ENCODE measurements at regions not wholly inside any gene's neighbourhood (a gene's known extent, or its start where the extent isn't known, plus 50 kb on each side); places are given as distances from the start of the nearest gene placed in this dataset.
A peak's percentile ranks its signal among the peaks of the same experiment; 100 is the strongest.

DNA sequence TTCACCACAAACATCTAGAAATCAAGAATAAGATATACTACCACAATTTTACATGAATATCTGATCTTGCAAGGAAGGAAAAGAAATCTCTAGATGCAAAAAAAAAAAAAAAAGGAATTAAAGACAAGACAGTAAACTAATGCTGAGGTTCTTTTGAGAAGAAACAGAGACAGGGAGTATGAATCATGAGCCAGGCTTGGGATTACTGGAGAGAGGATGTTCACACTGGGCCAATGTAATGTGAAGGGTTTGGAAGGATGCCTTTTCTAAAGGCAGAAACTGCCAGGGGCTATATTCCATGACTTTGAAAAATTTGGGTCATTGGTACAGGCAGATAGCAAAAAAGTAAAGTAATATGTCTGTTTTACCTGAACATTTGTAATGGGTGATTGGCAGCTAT is 573.0 kb upstream of the IGFBP3 start:
- DNase-seq (ENCODE audit: low read depth), result peak; percentile 33

DNA sequence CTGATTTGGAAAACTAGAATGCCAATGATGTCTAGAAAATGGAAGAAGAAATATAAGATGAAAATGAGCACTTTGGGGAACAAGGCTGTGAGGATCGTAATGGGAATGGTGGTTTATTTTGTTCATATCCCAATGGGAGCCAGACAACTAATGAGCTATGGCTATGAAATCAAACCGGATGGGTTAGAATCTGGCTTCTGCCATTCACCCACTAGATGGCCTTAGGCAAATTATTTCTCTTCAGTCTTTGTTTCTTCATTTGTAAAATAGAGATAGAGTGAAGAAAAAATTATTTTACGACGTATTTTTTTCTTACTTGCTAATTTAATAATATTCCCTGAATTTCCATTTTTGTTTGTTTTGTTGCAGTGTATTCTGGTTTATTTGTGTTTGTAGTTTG is 572.1 kb upstream of the IGFBP3 start:
- DNase-seq (ENCODE audit: low read depth), result no peak

DNA sequence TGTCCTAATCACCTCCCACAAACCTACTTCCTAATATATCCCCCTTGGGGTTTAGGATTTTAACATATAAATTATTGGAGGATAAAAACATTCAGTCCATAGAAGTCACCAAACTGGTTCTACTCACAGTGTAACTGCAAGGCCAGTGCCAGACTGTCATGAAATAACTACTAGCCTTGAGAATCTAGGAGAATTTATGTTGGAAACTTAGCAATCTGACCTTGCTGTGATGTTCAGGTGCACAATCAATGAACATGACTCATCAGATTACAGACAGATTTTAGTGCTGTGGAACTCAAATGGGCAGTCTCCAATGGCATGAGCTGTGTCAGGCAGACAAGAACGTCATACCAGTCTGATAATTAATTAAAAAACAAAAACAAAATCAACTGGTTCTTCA is 571.4 kb upstream of the IGFBP3 start:
- DNase-seq (ENCODE audit: low read depth), result no peak

DNA sequence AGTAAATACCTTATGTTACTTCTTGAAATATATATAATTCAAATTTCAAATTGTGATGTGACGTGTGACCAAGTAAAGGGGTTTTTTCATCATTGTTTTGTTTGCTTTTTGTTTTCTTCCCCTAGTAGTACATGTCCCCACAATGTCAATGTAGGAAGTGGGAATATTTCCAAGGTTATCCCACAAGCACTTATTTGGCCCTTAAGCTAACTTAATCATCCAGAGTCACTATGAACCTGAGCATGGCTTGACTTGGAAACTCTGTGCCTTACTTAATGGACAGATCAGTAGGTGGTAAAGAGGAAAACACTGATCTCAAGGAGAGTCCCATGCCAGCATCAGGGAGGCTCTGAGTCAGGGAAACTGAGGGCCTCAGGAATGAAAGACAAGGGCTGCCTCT is 569.3 kb upstream of the IGFBP3 start:
- DNase-seq (ENCODE audit: low read depth), result no peak

DNA sequence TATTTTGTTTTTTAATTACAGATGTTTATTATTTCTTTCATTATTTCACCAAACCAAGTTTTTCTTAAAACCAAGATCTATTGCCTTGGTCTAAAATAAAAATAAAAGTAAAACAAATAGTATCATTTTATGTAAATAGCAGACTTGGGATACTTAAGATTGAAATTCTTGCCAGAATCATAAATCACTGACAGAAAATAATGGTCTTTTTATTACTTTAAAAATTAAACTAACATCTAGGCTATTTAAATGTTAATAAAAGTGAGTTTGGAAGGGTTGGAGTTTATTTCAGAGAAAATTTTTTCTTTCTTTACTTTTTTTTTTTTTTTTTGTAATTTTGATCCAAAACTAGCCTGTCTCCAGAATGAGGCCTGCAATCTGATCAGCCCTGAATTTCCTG is 568.0 kb upstream of the IGFBP3 start:
- DNase-seq (ENCODE audit: low read depth), result no peak

DNA sequence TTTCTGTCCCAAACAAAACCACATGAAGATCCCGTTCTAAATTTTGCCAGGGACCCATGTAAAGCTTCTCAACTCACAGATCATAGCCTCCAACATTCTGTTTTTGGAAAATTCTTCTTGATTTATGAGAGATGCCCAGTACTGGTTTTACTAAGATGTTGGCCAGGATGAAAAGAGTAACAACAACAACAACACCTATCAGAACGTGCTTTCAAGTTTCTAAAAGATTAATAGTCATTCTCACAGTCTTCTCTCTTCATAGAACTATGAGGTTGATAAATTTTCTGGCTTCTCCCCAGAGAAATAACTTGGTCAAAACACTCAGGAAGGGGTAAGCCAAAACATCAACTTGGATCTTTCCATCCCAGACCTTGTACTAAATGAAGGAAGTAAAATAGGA is 567.5 kb upstream of the IGFBP3 start:
- DNase-seq (ENCODE audit: low read depth), result no peak

DNA sequence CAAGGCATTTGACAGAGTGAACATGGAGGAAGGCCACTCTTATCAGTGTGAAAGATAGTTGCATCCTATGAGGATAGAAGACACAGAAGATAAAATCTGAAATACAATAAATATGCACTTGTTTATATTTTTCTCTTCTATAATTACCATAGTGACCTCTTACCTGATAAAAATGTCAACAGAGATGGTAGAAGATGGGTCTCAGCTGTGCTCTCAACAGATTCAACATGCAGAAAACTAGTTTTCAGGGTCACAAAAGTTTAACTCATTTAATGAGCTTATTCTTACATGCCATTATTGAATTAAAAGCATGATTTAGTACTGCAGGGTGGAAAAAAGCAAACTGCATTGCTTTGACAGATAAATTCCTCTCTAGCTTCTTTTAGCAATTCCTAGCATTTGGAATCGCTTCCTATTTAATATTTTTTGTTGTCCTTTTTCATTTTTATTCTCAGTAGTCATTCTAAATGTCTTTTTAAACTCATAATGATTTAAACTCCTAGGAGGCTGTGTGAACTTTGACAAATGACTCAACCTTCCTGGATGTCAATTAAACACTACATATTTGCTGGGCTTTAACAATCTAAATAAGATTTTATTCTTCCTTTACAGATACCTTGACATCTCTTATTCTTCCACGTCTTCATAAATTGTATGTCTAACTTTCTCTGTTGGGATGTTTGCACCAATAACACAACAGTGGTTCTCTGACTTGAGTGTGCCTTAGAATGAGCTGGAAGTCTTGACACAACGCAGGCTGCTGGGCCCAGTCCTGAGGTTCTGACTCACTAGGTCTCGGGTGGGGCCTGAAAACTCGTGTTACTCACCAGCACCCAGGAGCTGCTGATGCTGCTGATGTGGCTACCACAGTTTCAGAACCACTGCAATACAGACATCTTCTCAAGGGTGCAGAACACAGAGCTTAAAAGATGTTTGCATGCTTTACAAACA is 565.5 kb upstream of the IGFBP3 start:
- DNase-seq (ENCODE audit: low read depth), result peak; percentile 90

DNA sequence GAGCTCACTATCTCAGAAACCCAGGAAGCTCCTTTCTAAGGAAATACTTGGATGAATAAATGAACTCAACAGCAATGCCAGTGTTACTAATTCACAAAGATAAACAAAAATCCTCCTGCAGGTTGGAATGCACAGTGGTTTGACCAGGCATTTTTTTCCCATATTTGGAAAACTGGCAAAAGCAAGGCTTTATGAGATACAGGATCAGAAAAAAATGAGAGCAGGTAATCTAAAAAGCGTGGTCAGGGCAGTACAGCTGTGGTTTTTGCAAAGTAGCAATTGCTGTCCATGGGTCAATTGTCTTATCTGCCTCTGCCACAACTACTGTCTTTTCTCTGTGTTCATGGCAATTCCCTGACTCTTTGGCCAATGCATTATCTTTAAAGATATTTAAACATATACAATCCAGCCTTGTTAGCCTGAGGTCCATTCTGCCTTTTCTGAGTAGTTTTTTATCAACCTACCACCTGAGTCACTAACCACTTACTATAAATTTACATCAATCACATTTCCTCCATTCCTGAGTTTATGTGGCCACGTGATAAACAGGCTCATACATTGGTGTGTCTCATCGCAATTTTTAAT is 564.5 kb upstream of the IGFBP3 start:
- DNase-seq (ENCODE audit: low read depth), result peak; percentile 90

DNA sequence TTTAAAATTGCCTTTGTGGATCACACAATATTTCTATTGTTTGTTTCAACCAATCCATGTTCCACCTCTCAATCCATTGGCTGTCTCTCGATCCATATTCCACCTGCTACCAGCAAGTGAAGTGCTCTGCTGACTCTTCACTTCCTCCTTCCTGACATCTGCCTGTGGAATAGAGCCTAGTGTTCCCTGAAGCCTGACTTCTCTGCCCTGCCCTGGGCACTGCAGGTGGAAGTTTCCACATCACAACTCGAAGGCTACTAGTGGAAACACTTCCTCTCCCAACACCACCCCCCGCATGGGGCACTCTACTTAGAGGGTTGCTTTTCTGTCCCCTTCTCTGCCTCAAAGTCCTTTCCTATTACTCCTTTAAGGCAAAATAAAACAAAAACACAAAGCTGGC is 563.8 kb upstream of the IGFBP3 start:
- DNase-seq (ENCODE audit: low read depth), result peak; percentile 23

DNA sequence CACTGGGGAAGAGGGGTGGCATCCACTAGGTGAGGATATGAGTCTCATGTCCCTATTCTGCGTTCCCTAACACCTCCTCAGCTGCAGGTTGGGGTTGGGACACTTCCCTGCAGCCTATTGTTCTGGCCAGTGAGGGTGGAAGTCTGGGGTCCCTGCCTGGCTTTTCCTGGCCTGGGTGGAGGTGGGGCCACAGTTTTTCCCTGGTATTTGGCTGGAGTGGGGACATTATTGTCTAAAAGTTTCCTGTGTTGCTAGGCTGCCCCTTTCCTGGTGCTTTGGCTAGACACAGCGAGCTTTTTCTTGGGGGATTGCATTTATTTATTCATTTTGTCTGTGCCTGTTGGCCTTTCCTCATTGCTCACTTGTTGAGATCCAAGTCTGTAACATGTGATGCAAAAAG is 559.5 kb upstream of the IGFBP3 start:
- no peak for DNase-seq (ENCODE audit: low read depth)

DNA sequence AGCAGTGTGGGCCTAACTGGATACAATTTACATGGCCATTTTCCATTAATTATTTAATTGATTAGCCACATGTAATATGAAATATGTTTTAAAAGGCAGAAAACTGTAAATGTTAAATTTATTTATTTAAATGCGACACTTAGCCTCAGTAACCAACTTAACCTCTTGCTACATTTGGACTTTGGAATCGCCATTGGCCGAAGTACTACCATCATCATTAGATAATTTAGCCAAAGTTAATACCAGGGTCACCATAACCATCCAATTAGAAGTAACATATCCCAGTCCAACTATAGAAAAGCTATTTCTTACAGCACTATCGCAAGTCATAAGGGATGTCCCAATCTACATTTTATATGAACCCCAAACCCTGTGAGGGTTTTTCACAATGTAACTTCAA is 558.6 kb upstream of the IGFBP3 start:
- no peak for DNase-seq (ENCODE audit: low read depth)

DNA sequence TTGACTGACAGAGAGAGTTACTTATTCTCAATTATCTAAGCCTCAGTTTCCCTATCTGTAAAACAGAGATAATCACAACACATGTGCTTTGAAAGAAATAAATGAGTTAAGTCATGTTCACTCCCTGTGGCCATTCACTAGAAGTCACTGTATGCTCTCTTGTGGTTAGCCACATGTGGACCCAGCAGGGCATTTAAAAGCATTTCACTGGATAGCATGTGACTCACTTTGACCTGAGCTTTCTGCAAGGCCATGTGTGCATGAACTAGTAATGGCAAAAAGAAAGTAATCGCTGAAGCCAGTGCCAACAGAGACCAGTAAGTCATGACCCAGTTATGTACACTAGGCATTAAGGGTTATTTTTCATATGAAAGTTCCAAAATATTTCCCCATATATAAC is 557.0 kb upstream of the IGFBP3 start:
- DNase-seq (ENCODE audit: low read depth), result peak; percentile 84

DNA sequence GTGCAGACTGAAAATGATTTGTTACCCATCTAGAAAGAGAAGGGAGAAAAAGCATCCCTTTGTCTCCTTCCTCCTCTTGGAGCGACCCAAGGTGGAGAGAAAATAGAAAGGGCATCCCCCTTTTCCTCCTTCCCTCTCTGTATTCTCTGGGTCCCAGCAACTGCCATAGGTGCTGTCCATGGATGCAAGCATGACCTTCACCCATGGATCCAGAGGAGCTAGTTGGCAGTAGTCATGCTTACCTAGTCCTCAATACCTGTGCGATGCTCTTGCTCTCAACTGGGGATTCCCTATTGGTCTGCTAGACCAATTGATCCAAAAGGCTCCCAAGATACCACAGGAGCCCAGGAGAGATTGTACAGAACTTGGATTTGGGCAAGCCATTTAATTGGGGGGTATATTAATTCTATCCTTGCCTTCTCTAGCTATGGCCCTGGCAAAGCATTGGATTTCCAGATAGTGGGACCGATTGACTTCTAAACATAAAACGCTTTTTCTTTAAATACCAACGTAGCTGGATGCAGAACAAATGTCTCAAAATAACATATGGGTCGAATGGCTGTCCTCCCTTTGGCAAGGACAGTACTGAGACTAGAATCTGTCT is 547.8 kb upstream of the IGFBP3 start:
- DNase-seq (ENCODE audit: low read depth), result no peak

DNA sequence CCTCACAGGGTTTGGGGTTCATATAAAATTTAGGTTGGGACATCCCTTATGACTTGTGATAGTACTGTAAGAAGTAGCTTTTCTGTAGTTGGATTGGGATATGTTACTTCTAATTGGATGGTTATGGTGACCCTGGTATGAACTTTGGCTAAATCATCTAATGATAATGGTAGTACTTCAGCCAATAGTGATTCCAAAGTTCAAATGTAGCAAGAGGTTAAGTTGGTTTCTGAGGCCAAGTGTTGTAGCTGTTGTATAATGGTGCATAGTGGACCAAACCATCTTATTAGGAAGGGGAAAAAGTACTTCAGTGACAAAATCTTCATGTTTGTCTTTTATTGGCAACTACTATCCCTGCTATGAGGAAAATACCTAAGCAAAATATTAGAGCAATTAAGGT is 542.1 kb upstream of the IGFBP3 start:
- no peak for DNase-seq (ENCODE audit: low read depth)

DNA sequence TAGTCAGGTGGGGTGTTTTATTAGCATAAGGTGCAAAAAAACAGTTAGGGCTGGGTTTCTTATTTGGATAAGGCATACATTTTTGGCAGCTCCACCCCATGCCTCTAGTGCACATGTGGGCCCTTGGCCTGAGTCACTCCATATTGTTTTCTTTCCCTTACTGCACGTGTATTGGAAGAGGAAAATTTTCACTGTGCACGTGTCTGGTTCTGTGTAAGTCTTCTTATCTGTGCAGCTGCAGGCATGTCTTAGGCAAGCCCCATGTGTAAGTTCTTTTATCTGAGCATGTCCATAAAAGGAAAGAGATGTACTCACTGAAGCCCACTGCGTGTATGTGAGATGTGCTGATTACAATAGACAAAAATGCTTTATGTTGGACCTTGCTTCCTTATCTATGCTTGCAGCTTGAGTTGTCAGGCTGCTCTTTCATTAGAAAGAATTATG is 540.3 kb upstream of the IGFBP3 start:
- DNase-seq (ENCODE audit: low read depth), result no peak

DNA sequence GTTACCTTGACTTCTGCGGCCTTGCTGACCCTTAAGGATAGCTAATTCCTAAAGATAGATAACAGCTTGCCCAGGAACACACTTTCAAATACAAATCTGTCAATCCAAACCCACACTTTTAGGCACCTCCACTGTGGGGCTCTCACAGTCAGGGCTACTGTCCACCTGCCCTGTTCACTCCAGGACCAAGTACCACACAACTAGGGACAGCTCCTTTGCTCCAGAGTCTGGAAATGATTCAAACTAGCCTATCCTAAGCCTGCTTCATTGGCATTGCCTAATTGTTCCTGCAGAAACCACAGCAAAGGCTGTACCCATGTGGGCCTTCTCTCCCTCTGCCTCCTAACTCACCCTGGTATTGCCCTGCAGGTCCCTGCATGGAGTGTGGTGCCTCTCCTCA is 538.9 kb upstream of the IGFBP3 start:
- no peak for DNase-seq (ENCODE audit: low read depth)

DNA sequence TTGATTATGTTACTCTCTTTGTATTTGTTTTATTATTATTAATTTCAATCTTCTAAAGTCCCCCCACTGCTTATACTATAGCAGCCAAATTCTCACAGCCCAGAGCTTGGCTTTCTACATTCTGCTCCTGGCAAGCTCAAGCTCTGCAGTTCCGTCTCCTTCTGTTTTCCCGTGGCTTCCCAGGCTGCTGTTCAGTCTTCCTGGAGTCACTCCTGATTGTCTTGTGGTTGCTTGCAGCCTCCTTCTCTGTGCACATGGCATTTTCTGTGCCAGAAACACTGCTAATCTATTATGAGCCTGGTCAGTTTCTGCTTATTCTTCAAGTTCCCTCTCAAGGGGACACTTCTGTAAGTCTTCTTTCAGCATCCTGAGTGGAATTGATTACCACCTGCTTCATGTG is 533.7 kb upstream of the IGFBP3 start:
- DNase-seq (ENCODE audit: low read depth), result no peak

DNA sequence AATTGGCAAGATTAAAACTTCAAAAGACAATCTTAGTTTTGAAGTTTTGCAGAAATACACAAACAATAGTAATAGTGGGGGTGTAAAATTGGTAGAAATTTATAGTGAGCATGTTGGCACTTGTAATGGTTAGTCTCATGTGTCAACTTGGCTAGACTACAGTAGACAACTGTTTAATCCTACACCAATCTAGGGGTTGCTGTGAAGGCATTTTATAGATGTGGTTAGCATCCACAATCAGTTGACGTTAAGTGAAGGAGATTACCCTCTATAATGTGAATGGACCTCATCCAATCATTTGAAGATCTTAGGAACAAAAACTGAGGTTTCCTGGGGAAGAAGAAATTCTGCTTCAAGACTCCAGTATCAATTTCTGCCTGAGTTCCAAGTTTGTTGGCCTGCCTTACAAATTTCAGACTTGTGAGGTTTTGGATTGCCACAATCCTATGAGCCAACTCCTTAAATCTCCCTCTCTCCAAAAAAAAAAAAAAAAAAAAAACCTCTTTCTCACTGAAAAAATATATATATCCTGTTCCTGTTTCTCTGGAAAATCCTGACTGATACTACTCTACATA is 531.6 kb upstream of the IGFBP3 start:
- DNase-seq (ENCODE audit: low read depth), result no peak

DNA sequence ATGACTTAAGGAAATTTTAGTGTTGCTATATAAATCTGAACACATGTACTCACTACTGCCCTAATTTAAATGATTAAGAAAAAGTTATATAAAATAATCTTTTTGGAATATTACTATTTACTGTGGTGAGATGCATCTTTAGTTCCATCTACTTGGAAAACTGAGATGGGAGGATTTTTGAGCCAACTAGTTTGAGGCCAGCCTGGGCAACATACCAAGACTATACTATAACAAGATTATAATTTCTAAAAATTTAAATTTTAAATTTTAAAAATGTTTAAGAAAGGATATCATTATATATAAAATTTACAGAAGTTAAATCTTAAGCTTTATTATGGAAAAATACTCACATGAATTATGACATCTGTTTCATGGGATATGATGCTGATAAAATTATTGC is 530.8 kb upstream of the IGFBP3 start:
- DNase-seq (ENCODE audit: low read depth), result no peak

DNA sequence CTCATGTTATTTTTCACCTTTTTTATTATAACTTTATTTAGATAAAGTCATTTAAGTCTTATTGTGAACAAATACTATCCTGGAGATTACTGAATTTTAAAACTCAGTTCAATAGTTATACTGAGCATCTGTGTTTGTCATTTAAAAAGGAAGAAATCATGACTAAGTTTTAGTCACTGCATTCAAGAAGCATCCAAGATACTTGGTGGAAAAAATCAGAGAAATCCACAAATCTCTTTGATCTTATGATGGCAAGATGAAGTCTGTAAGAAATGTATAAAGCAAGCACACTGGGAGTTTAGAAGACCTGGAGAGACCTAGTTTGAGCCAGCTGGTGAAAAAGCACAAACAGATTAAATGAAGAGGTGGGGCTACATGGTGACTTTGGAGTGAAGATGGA is 529.8 kb upstream of the IGFBP3 start:
- DNase-seq (ENCODE audit: low read depth), result no peak

DNA sequence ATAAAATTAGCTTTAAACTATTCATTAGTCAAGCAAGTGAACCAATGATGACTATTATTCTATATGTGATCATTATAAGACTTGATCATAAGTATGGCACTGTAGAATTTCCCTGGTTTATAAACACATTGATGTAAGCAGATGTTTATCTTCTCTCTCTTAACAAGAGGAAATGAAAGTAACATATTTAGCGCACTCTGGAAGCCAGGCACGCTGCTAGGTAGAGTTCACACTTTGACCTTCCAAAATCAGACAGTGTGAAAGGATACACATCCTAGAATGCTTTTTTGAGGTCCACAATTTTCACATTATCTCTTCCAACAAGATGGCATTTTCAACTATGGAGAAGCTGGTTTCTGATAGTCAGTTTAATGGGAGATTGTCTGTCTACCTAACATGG is 529.4 kb upstream of the IGFBP3 start:
- no peak for DNase-seq (ENCODE audit: low read depth)

DNA sequence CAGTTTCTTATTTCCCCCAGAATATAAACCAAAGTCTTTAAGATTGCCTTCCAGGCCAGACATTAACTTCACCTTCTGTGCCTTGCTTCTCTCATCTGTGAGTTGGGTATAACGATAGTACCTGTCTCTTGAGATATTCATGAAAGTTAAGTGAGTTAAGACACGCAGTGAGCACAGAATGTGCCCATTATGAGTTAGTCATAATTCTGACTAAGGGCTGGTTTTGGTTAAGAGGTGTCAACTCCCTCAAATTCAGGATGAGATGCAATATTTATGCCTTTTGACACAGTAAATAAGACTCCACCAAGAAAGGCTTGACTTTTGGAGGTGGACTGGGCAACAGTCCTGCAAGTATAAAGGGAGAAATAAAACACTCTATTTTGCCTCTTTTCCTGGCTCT is 528.7 kb upstream of the IGFBP3 start:
- no peak for DNase-seq (ENCODE audit: low read depth)

DNA sequence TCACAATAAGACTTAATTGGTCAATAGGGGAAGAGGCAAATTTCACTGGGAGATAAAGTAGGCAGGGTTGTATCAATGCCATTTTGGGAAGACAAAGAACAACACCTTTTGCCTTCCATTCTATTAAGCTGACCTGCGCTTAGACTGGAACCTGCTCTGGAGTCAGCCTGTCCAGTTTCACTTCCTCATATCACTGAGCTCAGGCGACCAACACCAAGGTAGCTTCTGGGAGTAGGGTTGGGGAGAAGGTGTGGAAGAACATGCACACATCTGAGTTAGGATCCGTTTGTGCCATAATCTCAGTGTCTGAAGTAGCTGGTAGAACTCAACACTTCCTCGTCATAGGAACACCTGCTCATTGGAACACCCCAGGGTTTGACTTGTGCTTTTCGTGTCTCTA is 527.4 kb upstream of the IGFBP3 start:
- no peak for DNase-seq (ENCODE audit: low read depth)
